ENCODE measurements at regions not wholly inside any gene's neighbourhood (a gene's known extent, or its start where the extent isn't known, plus 50 kb on each side); places are given as distances from the start of the nearest gene placed in this dataset.

DNA sequence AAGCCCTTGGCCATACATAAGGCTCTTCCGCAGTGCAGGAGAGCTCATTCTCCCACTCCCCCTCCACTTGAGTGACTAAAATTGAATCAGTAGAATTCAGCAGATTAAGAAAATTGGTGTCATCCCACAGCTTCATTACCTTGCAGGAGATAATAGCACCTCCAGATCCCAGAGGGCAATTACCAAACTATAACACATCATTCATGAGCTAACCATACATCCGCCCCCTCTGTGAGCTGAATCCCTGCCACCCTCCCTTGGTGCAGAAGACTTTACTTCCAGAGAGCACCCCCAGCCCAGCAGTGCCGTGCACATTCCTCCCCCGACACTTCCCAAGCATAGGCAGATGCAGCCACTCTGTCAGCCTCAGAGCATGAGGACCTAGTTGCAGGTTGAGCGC is 496.5 kb upstream of the B3GAT1 start:
- Histone ChIP-seq H3K27ac (no peak overlapping the region), H3K36me3 (no peaks in the 10 kb centered on the region), H3K4me1 (no peaks in the 10 kb centered on the region), H3K9me3 (no peaks in the 10 kb centered on the region), H3K27me3 (peaks cover 11% of the 10 kb centered on the region), H3K4me3 (no peak overlapping the region)
- DNase-seq, result no peak
- in situ Hi-C loops (cut with MboI; ENCODE audit: low pct_ligation_motif_present in 1 of 4, low pct_unique_long_range_greater_than_20kb in 1 of 4, low sequenced_read_pairs in 3 of 4) (no loop called here), intact Hi-C loops (cut with DNase I; ENCODE audit: low total_unique reads) (no loop called here)
- TF ChIP-seq POLR2AphosphoS5 (IDR thresholded peaks at IDR 0.05) (no peak), EP300 (IDR thresholded peaks at IDR 0.05; ENCODE audit: low read depth) (no peak), POLR2A (IDR thresholded peaks at IDR 0.05) (no peak)
- TF ChIP-seq, protein P1, sequence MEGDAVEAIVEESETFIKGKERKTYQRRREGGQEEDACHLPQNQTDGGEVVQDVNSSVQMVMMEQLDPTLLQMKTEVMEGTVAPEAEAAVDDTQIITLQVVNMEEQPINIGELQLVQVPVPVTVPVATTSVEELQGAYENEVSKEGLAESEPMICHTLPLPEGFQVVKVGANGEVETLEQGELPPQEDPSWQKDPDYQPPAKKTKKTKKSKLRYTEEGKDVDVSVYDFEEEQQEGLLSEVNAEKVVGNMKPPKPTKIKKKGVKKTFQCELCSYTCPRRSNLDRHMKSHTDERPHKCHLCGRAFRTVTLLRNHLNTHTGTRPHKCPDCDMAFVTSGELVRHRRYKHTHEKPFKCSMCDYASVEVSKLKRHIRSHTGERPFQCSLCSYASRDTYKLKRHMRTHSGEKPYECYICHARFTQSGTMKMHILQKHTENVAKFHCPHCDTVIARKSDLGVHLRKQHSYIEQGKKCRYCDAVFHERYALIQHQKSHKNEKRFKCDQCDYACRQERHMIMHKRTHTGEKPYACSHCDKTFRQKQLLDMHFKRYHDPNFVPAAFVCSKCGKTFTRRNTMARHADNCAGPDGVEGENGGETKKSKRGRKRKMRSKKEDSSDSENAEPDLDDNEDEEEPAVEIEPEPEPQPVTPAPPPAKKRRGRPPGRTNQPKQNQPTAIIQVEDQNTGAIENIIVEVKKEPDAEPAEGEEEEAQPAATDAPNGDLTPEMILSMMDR (IDR thresholded peaks at IDR 0.05), result no peak
- WGBS, 2 donors (ENCODE audit: low coverage in 1 of 2), result 74 to 100% methylated on average over 2 to 5 of the region's 5 CpGs

DNA sequence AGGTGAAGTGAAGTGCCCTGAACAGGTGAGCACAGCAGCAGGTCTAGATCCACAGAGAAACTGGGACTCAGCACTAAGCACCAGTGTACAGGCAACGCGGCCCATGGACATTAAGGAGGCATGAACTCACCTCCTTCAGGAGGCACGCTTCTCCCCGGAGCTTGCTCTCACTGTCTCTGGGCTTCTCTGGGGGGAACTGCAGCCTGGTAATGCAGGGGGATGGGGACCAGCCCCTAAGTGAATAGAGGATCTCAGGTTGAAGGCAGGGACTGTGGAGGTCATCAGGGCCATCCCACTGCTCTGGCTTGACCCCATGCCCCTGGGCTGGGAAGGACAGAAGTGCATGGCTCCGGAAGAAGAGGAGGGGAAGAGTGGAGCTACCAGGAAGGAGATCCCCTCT is 495.6 kb upstream of the B3GAT1 start:
- intact Hi-C loops (cut with DNase I; ENCODE audit: low total_unique reads), result no loop called here
- in situ Hi-C loops (cut with MboI; ENCODE audit: low pct_ligation_motif_present in 1 of 4, low pct_unique_long_range_greater_than_20kb in 1 of 4, low sequenced_read_pairs in 3 of 4), result no loop called here
- H3K27ac ChIP-seq, result no peak overlapping the region
- TF ChIP-seq POLR2A (IDR thresholded peaks at IDR 0.05) (no peak), EP300 (IDR thresholded peaks at IDR 0.05; ENCODE audit: low read depth) (no peak), POLR2AphosphoS5 (IDR thresholded peaks at IDR 0.05) (no peak)
- TF ChIP-seq, protein P1 (IDR thresholded peaks at IDR 0.05), result no peak
- WGBS, 2 donors (ENCODE audit: low coverage in 1 of 2), result 92 to 100% methylated on average over 2 to 5 of the region's 5 CpGs
- no peaks in the 10 kb centered on the region for H3K9me3 ChIP-seq
- no peak overlapping the region for H3K4me3 ChIP-seq
- DNase-seq, result no peak
- H3K27me3 ChIP-seq, result peaks cover 18% of the 10 kb centered on the region
- no peaks in the 10 kb centered on the region for H3K4me1 ChIP-seq
- no peaks in the 10 kb centered on the region for H3K36me3 ChIP-seq

DNA sequence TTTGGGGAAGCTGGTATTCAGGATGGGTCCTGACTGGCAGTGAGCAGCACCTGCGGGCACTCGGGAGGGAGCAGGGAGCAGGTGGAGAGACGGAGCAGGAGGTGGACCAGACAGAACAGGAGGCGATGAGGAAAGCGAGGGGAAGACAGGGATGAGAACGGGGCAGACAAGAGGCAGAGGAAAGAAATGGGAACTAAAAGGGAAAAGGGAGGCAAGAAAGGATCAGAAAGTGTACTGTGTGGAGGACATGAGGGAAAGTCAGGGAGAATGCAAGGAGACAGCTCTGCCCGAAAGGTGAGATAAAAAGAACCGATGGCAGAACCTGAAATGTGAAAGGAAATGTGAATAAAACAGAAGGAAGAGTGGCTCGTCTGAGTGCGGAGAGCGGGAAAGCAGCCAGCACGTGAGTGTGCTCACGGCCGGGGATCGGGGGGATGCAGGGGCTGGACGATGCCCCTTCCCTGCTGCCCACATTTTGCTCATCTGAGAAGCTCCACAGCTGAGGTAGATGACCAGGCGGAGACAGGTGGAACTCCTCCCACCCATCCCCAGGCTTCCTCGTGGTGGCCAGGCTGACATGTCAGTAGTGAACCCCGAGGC is 494.4 kb upstream of the B3GAT1 start:
- H3K36me3 ChIP-seq, result no peaks in the 10 kb centered on the region
- H3K27ac ChIP-seq, result no peak overlapping the region
- H3K4me1 ChIP-seq, result no peaks in the 10 kb centered on the region
- H3K9me3 ChIP-seq, result no peaks in the 10 kb centered on the region
- WGBS, 2 donors (ENCODE audit: low coverage in 1 of 2), result 70 to 77% methylated on average over 18 to 19 of the region's 19 CpGs
- intact Hi-C loops (cut with DNase I; ENCODE audit: low total_unique reads) (no loop called here), in situ Hi-C loops (cut with MboI; ENCODE audit: low pct_ligation_motif_present in 1 of 4, low pct_unique_long_range_greater_than_20kb in 1 of 4, low sequenced_read_pairs in 3 of 4) (no loop called here)
- DNase-seq, result no peak
- TF ChIP-seq, protein P1 (IDR thresholded peaks at IDR 0.05), result no peak
- TF ChIP-seq EP300 (IDR thresholded peaks at IDR 0.05; ENCODE audit: low read depth) (no peak), POLR2AphosphoS5 (IDR thresholded peaks at IDR 0.05) (no peak), POLR2A (IDR thresholded peaks at IDR 0.05) (no peak)
- peaks cover 18% of the 10 kb centered on the region for H3K27me3 ChIP-seq
- H3K4me3 ChIP-seq, result no peak overlapping the region

DNA sequence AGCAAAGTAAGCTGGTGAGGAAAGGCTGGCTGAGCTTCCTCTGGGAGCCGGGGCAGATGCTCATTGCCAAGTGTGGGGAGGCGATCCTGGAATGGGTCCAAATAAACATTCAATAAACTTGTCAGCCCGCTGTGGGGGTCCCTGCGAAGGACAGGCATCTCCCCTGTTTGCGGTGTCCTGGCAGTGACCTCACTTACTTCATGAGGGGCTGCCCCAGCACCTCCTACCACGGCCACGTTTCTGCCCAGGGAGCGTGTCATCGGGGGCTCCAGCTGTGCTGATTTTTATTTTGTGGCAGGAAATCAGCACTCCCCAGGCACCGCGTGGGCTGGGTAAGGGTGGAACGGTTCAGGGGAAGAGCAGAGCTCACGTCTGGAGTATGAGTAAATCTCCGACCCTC is 493.9 kb upstream of the B3GAT1 start:
- no peak for DNase-seq
- Histone ChIP-seq H3K36me3 (no peaks in the 10 kb centered on the region), H3K4me1 (no peaks in the 10 kb centered on the region), H3K27me3 (peaks cover 18% of the 10 kb centered on the region), H3K27ac (no peak overlapping the region), H3K4me3 (no peak overlapping the region), H3K9me3 (no peaks in the 10 kb centered on the region)
- intact Hi-C loops (cut with DNase I; ENCODE audit: low total_unique reads), result no loop called here
- in situ Hi-C loops (cut with MboI; ENCODE audit: low pct_ligation_motif_present in 1 of 4, low pct_unique_long_range_greater_than_20kb in 1 of 4, low sequenced_read_pairs in 3 of 4), result no loop called here
- TF ChIP-seq, protein P1 (IDR thresholded peaks at IDR 0.05), result no peak
- no peak for TF ChIP-seq EP300 (IDR thresholded peaks at IDR 0.05; ENCODE audit: low read depth)
- no peak for TF ChIP-seq POLR2A (IDR thresholded peaks at IDR 0.05)
- no peak for TF ChIP-seq POLR2AphosphoS5 (IDR thresholded peaks at IDR 0.05)
- 55% methylated on average over 14 of the region's 14 CpGs; no CpG with 5 or more reads in 1 of the 2 donors for WGBS, 2 donors (ENCODE audit: low coverage in 1 of 2)
